UCSD-AML1 (cell line): ENCODE measurements at regions not wholly inside any gene's neighbourhood (a gene's known extent, or its start where the extent isn't known, plus 50 kb on each side); places are given as distances from the start of the nearest gene placed in this dataset.
"Not testable (repeated sequence)": the region's sequence is repeated elsewhere in the genome, so short reads cannot be mapped to it uniquely, and the experiment has no call there.

Experiments
- DNase-seq: peaks from one replicate; lab custom pipeline; 2025; ENCODE audit not compliant: unreplicated experiment; lab: John Stamatoyannopoulos, UW

GRCh38 chr9:33734941-33735835 lies 60.2 kb upstream of the PRSS3 start:
- DNase-seq = not testable (repeated sequence)

- peak; percentile 41 for DNase-seq
Measured at GRCh38 chr9:33737811-33738606, 57.4 kb upstream of the PRSS3 start.

- no peak for DNase-seq
Measured at GRCh38 chr9:33739398-33739797, 56.0 kb upstream of the PRSS3 start.

GRCh38 chr9:33740075-33740474 lies 55.3 kb upstream of the PRSS3 start:
- DNase-seq = no peak

GRCh38 chr9:33740958-33741357 lies 54.4 kb upstream of the PRSS3 start:
- not testable (repeated sequence) for DNase-seq

- DNase-seq = no peak
Measured at GRCh38 chr9:33742051-33742450, 53.3 kb upstream of the PRSS3 start.

GRCh38 chr9:33742519-33742918 lies 52.8 kb upstream of the PRSS3 start:
- no peak for DNase-seq
